HepG2 (cell line): ENCODE measurements at regions not wholly inside any gene's neighbourhood (a gene's known extent, or its start where the extent isn't known, plus 50 kb on each side); places are given as distances from the start of the nearest gene placed in this dataset.
A peak's percentile ranks its signal among the peaks of the same experiment; 100 is the strongest.

Experiments used
- BCLAF1 ChIP-seq: fragments of 450-650 bp; IDR thresholded peaks from 2 replicates; pipeline ENCODE4 v1.6.1; 2017; ENCODE audit warnings: mild to moderate bottlenecking
- DMAP1 ChIP-seq: IDR thresholded peaks from 2 replicates; pipeline ENCODE4 v1.6.1; 2016
- E2F2 ChIP-seq: sonication (generic); formaldehyde crosslinking; IDR thresholded peaks from 2 replicates; pipeline ENCODE4 v1.4.0; 2020; ENCODE audit warnings: missing genetic modification reagents, borderline replicate concordance
- ETV5 ChIP-seq: IDR thresholded peaks from 2 replicates; pipeline ENCODE4 v1.6.1; 2018; ENCODE audit warnings: missing biosample characterization, missing genetic modification reagents, inconsistent platforms, borderline replicate concordance
- FOXP4 ChIP-seq: sonication (generic); formaldehyde crosslinking; IDR thresholded peaks from 2 replicates; pipeline ENCODE4 v1.4.0; 2020; ENCODE audit warnings: missing genetic modification reagents
- HHEX ChIP-seq: IDR thresholded peaks from 2 replicates; pipeline ENCODE4 v1.6.1; 2016; ENCODE audit warnings: control low read depth
- HOXA3 ChIP-seq: sonication (generic); formaldehyde crosslinking; IDR thresholded peaks from 2 replicates; pipeline ENCODE4 v1.5.0; 2020; ENCODE audit warnings: missing genetic modification reagents
- IKZF1 ChIP-seq: fragments of 450-650 bp; IDR thresholded peaks from 2 replicates; pipeline ENCODE4 v1.7.1; 2016
- KDM5B ChIP-seq: sonication (generic); formaldehyde crosslinking; IDR thresholded peaks from 2 replicates; pipeline ENCODE4 v1.4.0; 2020; ENCODE audit warnings: missing genetic modification reagents, mild to moderate bottlenecking, borderline replicate concordance
- RARA ChIP-seq: IDR thresholded peaks from 2 replicates; pipeline ENCODE4 v1.6.1; 2016; ENCODE audit warnings: missing genetic modification reagents, missing compliant biosample characterization
- SOX6 ChIP-seq, 2 experiments: fragments of 450-650 bp in 1 of 2; sonication (generic) in 1 of 2; formaldehyde crosslinking in 1 of 2; IDR thresholded peaks; 2 replicates each; pipeline versions ENCODE4 v1.4.0 to v1.6.1; 2017 to 2020; ENCODE audit warnings: antibody characterized with exemption in 1 of 2, mild to moderate bottlenecking in 1 of 2, missing genetic modification reagents in 1 of 2
- TCF7 ChIP-seq: sonication (generic); IDR thresholded peaks from 2 replicates; pipeline ENCODE4 v1.6.1; 2016; ENCODE audit warnings: antibody characterized with exemption, low read depth
- TFAP4 ChIP-seq: sonication (generic); IDR thresholded peaks from 2 replicates; pipeline ENCODE4 v1.6.1; 2016; ENCODE audit warnings: low read depth, borderline replicate concordance
- ZNF230 ChIP-seq: sonication (generic); formaldehyde crosslinking; IDR thresholded peaks from 2 replicates; pipeline ENCODE4 v1.4.0; 2020; ENCODE audit warnings: mild to moderate bottlenecking, missing genetic modification reagents
- ZNF609 ChIP-seq: sonication (generic); formaldehyde crosslinking; IDR thresholded peaks from 2 replicates; pipeline ENCODE4 v1.4.0; 2020; ENCODE audit warnings: mild to moderate bottlenecking, missing genetic modification reagents, borderline replicate concordance
- ZNF737 ChIP-seq: sonication (generic); formaldehyde crosslinking; IDR thresholded peaks from 2 replicates; pipeline ENCODE4 v1.5.0; 2020; ENCODE audit warnings: missing genetic modification reagents, mild to moderate bottlenecking, borderline replicate concordance
- ZNF781 ChIP-seq: sonication (generic); formaldehyde crosslinking; IDR thresholded peaks from 2 replicates; pipeline ENCODE4 v1.5.1; 2020; ENCODE audit warnings: borderline replicate concordance, mild to moderate bottlenecking, missing genetic modification reagents; ENCODE audit errors: not compliant biosample characterization

GRCh38 chr18:49681387-49681786, 119.5 kb downstream of the LIPG start (continued):
- TF ChIP-seq ZNF609 (CRISPR knock-in tag) (peak; percentile 33; the same call in 1 of the 2 replicates), ZNF781 (CRISPR knock-in tag) (no peak), DMAP1 (no peak), ETV5 (peak; percentile 78; the same call in 1 of the 2 replicates), RARA (CRISPR knock-in tag) (peak; percentile 54), ZNF230 (no peak), BCLAF1 (no peak), KDM5B (CRISPR knock-in tag) (no peak), ZNF737 (CRISPR knock-in tag) (no peak), TFAP4 (no peak), HHEX (CRISPR knock-in tag) (peak; percentile 72), IKZF1 (no peak), SOX6 (IDR thresholded peaks at IDR 0.05) (no peak), SOX6 (CRISPR knock-in tag; IDR thresholded peaks at IDR 0.05) (peak; percentile 94), E2F2 (no peak), TCF7 (peak; percentile 38; the same call in 1 of the 2 replicates), HOXA3 (CRISPR knock-in tag) (no peak), FOXP4 (CRISPR knock-in tag) (peak; percentile 63)
